Upper lobe of right lung (tissue), 1 donor: ENCODE measurements at regions not wholly inside any gene's neighbourhood (a gene's known extent, or its start where the extent isn't known, plus 50 kb on each side); places are given as distances from the start of the nearest gene placed in this dataset.

Experiments used
- ATAC-seq: fragments of 200-7000 bp; cut with Tn5 transposase; one replicate; pipeline ENCODE4 v1.9.1; 2020; ENCODE audit warnings: mild to moderate bottlenecking, moderate library complexity
- DNase-seq: peaks from one replicate; pipeline ENCODE4 v3.0.0-alpha.2; 2020
- H3K27ac ChIP-seq: fragments of 200-600 bp; one replicate; pipeline ENCODE4 v1.8.0; 2022
- H3K27me3 ChIP-seq: fragments of 200-600 bp; one replicate; pipeline ENCODE4 v1.8.0; 2022; ENCODE audit warnings: mild to moderate bottlenecking
- H3K36me3 ChIP-seq: fragments of 200-600 bp; one replicate; pipeline ENCODE4 v1.8.0; 2022
- H3K4me1 ChIP-seq: fragments of 200-600 bp; one replicate; pipeline ENCODE4 v1.8.0; 2022
- H3K4me3 ChIP-seq: fragments of 200-600 bp; one replicate; pipeline ENCODE4 v1.8.0; 2022; ENCODE audit warnings: mild to moderate bottlenecking
- H3K9me3 ChIP-seq: fragments of 200-600 bp; one replicate; pipeline ENCODE4 v1.8.0; 2022
- intact Hi-C: fragments of 100-400 bp; cut with DNase I; formaldehyde crosslinking; loops from one replicate; pipeline ENCODE4 v1.11.0; 2022
- TF ChIP-seq, protein P1 (sequence below): fragments of 200-600 bp; IDR thresholded peaks from one replicate; pipeline ENCODE4 v1.8.0; 2022; ENCODE audit warnings: antibody characterized with exemption
- donor health status: DM: no; HTN: yes; CAD: no; lungs with severe emphysema.

- ATAC-seq (no peak), DNase-seq (no peak)
- Histone ChIP-seq H3K27ac (no peak overlapping the region), H3K4me1 (no peaks in the 10 kb centered on the region), H3K9me3 (no peaks in the 10 kb centered on the region), H3K4me3 (no peak overlapping the region), H3K27me3 (no peaks in the 10 kb centered on the region), H3K36me3 (no peaks in the 10 kb centered on the region)
- intact Hi-C loops: no loop called here
- TF ChIP-seq, protein P1, sequence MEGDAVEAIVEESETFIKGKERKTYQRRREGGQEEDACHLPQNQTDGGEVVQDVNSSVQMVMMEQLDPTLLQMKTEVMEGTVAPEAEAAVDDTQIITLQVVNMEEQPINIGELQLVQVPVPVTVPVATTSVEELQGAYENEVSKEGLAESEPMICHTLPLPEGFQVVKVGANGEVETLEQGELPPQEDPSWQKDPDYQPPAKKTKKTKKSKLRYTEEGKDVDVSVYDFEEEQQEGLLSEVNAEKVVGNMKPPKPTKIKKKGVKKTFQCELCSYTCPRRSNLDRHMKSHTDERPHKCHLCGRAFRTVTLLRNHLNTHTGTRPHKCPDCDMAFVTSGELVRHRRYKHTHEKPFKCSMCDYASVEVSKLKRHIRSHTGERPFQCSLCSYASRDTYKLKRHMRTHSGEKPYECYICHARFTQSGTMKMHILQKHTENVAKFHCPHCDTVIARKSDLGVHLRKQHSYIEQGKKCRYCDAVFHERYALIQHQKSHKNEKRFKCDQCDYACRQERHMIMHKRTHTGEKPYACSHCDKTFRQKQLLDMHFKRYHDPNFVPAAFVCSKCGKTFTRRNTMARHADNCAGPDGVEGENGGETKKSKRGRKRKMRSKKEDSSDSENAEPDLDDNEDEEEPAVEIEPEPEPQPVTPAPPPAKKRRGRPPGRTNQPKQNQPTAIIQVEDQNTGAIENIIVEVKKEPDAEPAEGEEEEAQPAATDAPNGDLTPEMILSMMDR: no peak
Measured at GRCh38 chrX:121455890-121456289, 408.5 kb downstream of the GLUD2 start.

- H3K4me3 ChIP-seq: no peak overlapping the region
- intact Hi-C loops: no loop called here
Measured at GRCh38 chrX:121456315-121456714, 408.9 kb downstream of the GLUD2 start.

GRCh38 chrX:121457096-121457495, 409.7 kb downstream of the GLUD2 start:
- ATAC-seq (no peak), DNase-seq (no peak)
- TF ChIP-seq, protein P1: no peak

More at GRCh38 chrX:121456315-121456714, 408.9 kb downstream of the GLUD2 start:
- ATAC-seq (no peak), DNase-seq (no peak)
- Histone ChIP-seq H3K4me1 (no peaks in the 10 kb centered on the region), H3K27ac (no peak overlapping the region), H3K9me3 (no peaks in the 10 kb centered on the region), H3K27me3 (no peaks in the 10 kb centered on the region), H3K36me3 (no peaks in the 10 kb centered on the region)
- TF ChIP-seq, protein P1: no peak

GRCh38 chrX:121479406-121479805, 432.0 kb downstream of the GLUD2 start:
- DNase-seq (no peak), ATAC-seq (no peak)
- H3K4me3 ChIP-seq: no peak overlapping the region
- no peak overlapping the region for H3K27ac ChIP-seq
- no peaks in the 10 kb centered on the region for H3K4me1 ChIP-seq
- no peaks in the 10 kb centered on the region for H3K36me3 ChIP-seq
- H3K27me3 ChIP-seq: no peaks in the 10 kb centered on the region
- no peaks in the 10 kb centered on the region for H3K9me3 ChIP-seq
- TF ChIP-seq, protein P1: no peak
- intact Hi-C loops: no loop called here

More at GRCh38 chrX:121457096-121457495, 409.7 kb downstream of the GLUD2 start:
- Histone ChIP-seq H3K27me3 (no peaks in the 10 kb centered on the region), H3K9me3 (no peaks in the 10 kb centered on the region), H3K4me1 (no peaks in the 10 kb centered on the region), H3K4me3 (no peak overlapping the region), H3K36me3 (no peaks in the 10 kb centered on the region), H3K27ac (no peak overlapping the region)
- intact Hi-C loops: no loop called here

DNA sequence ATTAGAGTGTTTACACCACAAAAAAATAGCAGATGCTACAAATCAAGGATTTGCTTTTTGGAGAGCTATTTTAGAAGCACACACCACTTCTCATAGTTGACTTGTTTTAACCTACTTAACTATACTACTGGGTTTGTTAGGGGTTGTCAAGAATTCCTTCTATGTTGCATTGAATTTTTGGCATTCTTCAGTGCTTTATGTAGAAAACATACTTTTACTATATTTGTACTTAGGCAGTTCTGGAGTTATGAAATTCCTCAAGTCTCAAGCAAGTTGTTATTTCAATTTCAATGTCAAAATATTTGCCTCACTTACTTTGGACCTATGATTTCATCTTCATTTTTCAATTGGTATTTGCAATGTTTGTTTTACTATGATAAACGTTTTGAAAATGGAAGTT, 449.6 kb downstream of the GLUD2 start:
- Histone ChIP-seq H3K27ac (no peak overlapping the region), H3K36me3 (no peaks in the 10 kb centered on the region), H3K9me3 (no peaks in the 10 kb centered on the region), H3K27me3 (no peaks in the 10 kb centered on the region), H3K4me1 (no peaks in the 10 kb centered on the region), H3K4me3 (no peak overlapping the region)
- DNase-seq (no peak), ATAC-seq (no peak)
- TF ChIP-seq, protein P1: no peak
- intact Hi-C loops: no loop called here

DNA sequence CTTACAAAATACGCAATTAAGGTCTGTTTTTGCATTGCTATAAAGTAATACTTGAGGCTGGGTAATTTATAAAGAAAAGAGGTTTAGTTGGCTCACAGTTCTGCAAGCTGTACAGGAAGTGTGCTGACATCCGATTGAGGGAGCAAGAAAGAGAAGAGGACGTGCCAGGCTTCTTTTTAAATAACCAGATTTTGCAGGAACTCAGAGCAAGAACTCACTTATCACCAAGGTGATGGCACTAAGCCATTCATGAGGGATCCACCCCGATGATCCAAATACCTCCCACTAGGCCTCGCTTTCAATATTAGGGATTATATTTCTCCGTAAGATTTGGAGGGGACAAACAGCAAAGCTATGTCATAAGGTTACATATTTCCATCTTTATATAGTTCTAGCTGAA, 456.7 kb downstream of the GLUD2 start:
- H3K27ac ChIP-seq: no peak overlapping the region
- TF ChIP-seq, protein P1: no peak
- ATAC-seq (no peak), DNase-seq (no peak)
- H3K36me3 ChIP-seq: no peaks in the 10 kb centered on the region
- no peaks in the 10 kb centered on the region for H3K9me3 ChIP-seq
- H3K27me3 ChIP-seq: no peaks in the 10 kb centered on the region
- intact Hi-C loops: no loop called here
- H3K4me3 ChIP-seq: no peak overlapping the region
- H3K4me1 ChIP-seq: no peaks in the 10 kb centered on the region
